Glomerular visceral epithelial cell (primary cell): ENCODE measurements at regions not wholly inside any gene's neighbourhood (a gene's known extent, or its start where the extent isn't known, plus 50 kb on each side); places are given as distances from the start of the nearest gene placed in this dataset.
A peak's percentile ranks its signal among the peaks of the same experiment; 100 is the strongest.
"Not testable (repeated sequence)": the region's sequence is repeated elsewhere in the genome, so short reads cannot be mapped to it uniquely, and the experiment has no call there.

Source experiments
- DNase-seq: peaks from one replicate; pipeline ENCODE4 v3.0.0-alpha.2; 2016; ENCODE audit errors: extremely low spot score

- DNase-seq = no peak
Measured at GRCh38 chr12:42919691-42920090, 330.1 kb upstream of the PRICKLE1 start.

- DNase-seq = peak; percentile 17
Measured at GRCh38 chr12:42918443-42918842, 328.9 kb upstream of the PRICKLE1 start.

- peak; percentile 59 for DNase-seq
Measured at GRCh38 chr12:42916143-42916542, 326.6 kb upstream of the PRICKLE1 start.

GRCh38 chr12:42915426-42915825, 325.9 kb upstream of the PRICKLE1 start:
- DNase-seq = no peak

GRCh38 chr12:42912367-42912766, 322.8 kb upstream of the PRICKLE1 start:
- DNase-seq = no peak

- DNase-seq = no peak
Measured at GRCh38 chr12:42910656-42911055, 321.1 kb upstream of the PRICKLE1 start.

GRCh38 chr12:42908712-42909111, 319.2 kb upstream of the PRICKLE1 start:
- DNase-seq = no peak

GRCh38 chr12:42906801-42907200, 317.3 kb upstream of the PRICKLE1 start:
- not testable (repeated sequence) for DNase-seq

GRCh38 chr12:42905419-42905705, 315.8 kb upstream of the PRICKLE1 start:
- no peak for DNase-seq

GRCh38 chr12:42904683-42905418, 315.3 kb upstream of the PRICKLE1 start:
- no peak for DNase-seq

GRCh38 chr12:42903736-42904135, 314.2 kb upstream of the PRICKLE1 start:
- DNase-seq = no peak

GRCh38 chr12:42902001-42902400, 312.5 kb upstream of the PRICKLE1 start:
- no peak for DNase-seq

- DNase-seq = peak; percentile 36
Measured at GRCh38 chr12:42893803-42894202, 304.3 kb upstream of the PRICKLE1 start.

- DNase-seq = no peak
Measured at GRCh38 chr12:42892702-42893551, 303.4 kb upstream of the PRICKLE1 start.

GRCh38 chr12:42887657-42888056, 298.1 kb upstream of the PRICKLE1 start:
- DNase-seq = no peak

GRCh38 chr12:42886160-42886559, 296.6 kb upstream of the PRICKLE1 start:
- DNase-seq = no peak

- no peak for DNase-seq
Measured at GRCh38 chr12:42885677-42886076, 296.1 kb upstream of the PRICKLE1 start.

- no peak for DNase-seq
Measured at GRCh38 chr12:42884116-42884515, 294.6 kb upstream of the PRICKLE1 start.

GRCh38 chr12:42873401-42873800, 283.9 kb upstream of the PRICKLE1 start:
- DNase-seq = no peak

GRCh38 chr12:42871816-42872215, 282.3 kb upstream of the PRICKLE1 start:
- no peak for DNase-seq

- peak; percentile 36 for DNase-seq
Measured at GRCh38 chr12:42868291-42868690, 278.7 kb upstream of the PRICKLE1 start.

- no peak for DNase-seq
Measured at GRCh38 chr12:42865282-42865681, 275.7 kb upstream of the PRICKLE1 start.

GRCh38 chr12:42862055-42862454, 272.5 kb upstream of the PRICKLE1 start:
- peak; percentile 83 for DNase-seq
